ENCODE measurements at regions not wholly inside any gene's neighbourhood (a gene's known extent, or its start where the extent isn't known, plus 50 kb on each side); places are given as distances from the start of the nearest gene placed in this dataset.

DNA sequence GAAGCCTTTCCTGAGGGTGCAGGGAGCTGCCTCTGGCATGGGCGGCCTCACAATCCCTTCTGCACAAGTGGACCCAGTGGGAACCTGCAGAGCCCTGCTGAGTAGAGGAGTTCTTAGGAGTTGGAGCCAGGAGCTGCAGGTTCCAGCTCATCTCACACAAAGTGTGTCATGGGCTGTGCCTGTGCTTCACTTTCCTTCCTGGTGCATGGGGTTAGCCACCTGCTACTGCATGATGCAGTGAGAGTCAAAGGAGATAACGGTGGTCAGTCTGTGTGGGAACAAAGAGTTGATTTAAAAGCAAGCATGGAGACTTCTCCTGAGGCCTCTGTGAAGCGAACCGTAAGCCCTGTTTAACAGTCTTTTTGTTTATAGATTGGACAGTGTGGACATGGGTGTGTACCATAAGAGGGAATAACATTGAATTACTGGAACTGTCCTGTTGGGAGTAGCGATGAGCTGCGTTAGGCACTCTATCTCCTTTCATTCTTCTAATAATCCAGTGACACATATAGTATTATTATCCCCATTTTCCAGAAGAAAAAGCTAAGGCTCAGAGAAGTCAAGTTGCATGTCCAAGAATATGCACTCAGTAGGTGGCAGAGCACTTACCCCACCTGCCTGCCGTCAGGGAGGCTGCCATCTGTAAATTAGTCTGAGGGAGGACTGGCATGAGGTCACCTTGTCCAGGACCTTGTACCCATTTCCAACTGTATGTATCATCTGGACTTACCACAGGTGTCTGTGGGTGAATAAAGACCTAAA lies 68.7 kb upstream of the PRR23C start:
- Histone ChIP-seq H3K9me3 (ENCODE audit: control insufficient read depth, low read depth, low read length) (no peaks in the 10 kb centered on the region), H3K79me1 (ENCODE audit: insufficient read depth, low read depth, low read length, poor library complexity, severe bottlenecking) (no peaks in the 10 kb centered on the region), H3K4me1 (ENCODE audit: insufficient read depth, low read length) (no peaks in the 10 kb centered on the region), H3K9ac (ENCODE audit: extremely low read depth, insufficient read length, low read length) (no peak overlapping the region), H4K5ac (ENCODE audit: insufficient read length, low read depth, low read length) (no peak overlapping the region), H3K23ac (ENCODE audit: insufficient read length, low read depth, low read length) (no peak overlapping the region), H4K91ac (ENCODE audit: insufficient read length, low read depth, low read length) (no peak overlapping the region), H3K27me3 (ENCODE audit: insufficient read depth, low read length) (no peaks in the 10 kb centered on the region), H3T11ph (ENCODE audit: low read length) (no peak overlapping the region), H4K20me1 (ENCODE audit: control insufficient read depth, insufficient read depth, insufficient read length) (no peaks in the 10 kb centered on the region), H3K4me2 (ENCODE audit: insufficient read depth, insufficient read length, low read length) (no peak overlapping the region), H4K8ac (replicated peaks; ENCODE audit: insufficient read length, low read depth, low read length) (no peak overlapping the region), H3K18ac (ENCODE audit: insufficient read length, low read depth, low read length) (no peak overlapping the region), H3K27ac (ENCODE audit: insufficient read length, low read depth, low read length) (no peak overlapping the region), H2BK12ac (ENCODE audit: insufficient read length, low read depth, low read length) (no peak overlapping the region), H3K56ac (ENCODE audit: insufficient read length, low read depth, low read length) (no peak overlapping the region), H2BK5ac (ENCODE audit: insufficient read length, low read length) (no peak overlapping the region), H2AK5ac (ENCODE audit: insufficient read length, low read length) (no peak overlapping the region), H2AFZ (ENCODE audit: low read length) (no peak overlapping the region), H2BK120ac (ENCODE audit: low read depth, low read length, poor library complexity, severe bottlenecking) (no peak overlapping the region), H3K14ac (ENCODE audit: insufficient read depth, low read length) (no peak overlapping the region), H3K79me2 (ENCODE audit: insufficient read depth, low read length) (no peaks in the 10 kb centered on the region), H2BK15ac (ENCODE audit: low read depth, low read length) (no peak overlapping the region), H3K23me2 (ENCODE audit: insufficient read length, low read depth, low read length, poor library complexity, severe bottlenecking) (no peaks in the 10 kb centered on the region), H2BK20ac (ENCODE audit: low read depth, low read length, poor library complexity, severe bottlenecking) (no peak overlapping the region), H3K4ac (ENCODE audit: low read depth, low read length) (no peak overlapping the region)
- TF ChIP-seq, protein P1, sequence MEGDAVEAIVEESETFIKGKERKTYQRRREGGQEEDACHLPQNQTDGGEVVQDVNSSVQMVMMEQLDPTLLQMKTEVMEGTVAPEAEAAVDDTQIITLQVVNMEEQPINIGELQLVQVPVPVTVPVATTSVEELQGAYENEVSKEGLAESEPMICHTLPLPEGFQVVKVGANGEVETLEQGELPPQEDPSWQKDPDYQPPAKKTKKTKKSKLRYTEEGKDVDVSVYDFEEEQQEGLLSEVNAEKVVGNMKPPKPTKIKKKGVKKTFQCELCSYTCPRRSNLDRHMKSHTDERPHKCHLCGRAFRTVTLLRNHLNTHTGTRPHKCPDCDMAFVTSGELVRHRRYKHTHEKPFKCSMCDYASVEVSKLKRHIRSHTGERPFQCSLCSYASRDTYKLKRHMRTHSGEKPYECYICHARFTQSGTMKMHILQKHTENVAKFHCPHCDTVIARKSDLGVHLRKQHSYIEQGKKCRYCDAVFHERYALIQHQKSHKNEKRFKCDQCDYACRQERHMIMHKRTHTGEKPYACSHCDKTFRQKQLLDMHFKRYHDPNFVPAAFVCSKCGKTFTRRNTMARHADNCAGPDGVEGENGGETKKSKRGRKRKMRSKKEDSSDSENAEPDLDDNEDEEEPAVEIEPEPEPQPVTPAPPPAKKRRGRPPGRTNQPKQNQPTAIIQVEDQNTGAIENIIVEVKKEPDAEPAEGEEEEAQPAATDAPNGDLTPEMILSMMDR (conservative IDR thresholded peaks at IDR 0.05) = 0 out of 3 replicates have a peak, but pooled peaks have one; percentile 14
- DNase-seq = peak; percentile 19
- Mint-ChIP-seq H3K27ac (no peak overlapping the region), H3K27me3 (ENCODE audit: low read depth) (peaks cover 34% of the 10 kb centered on the region), H3K36me3 (ENCODE audit: insufficient read depth in 1 of 3, low read depth in 3 of 3) (no peaks in the 10 kb centered on the region), H3K4me3 (no peak overlapping the region), H3K9me3 (no peaks in the 10 kb centered on the region), H3K4me1 (peaks cover 3 to 7% of the 10 kb centered on the region in 2 experiments; a peak in 3 of 4 replicates)
- no CpG with 5 or more reads among the region's 7 CpGs for WGBS (ENCODE audit: extremely low coverage, insufficient read length, low lambda C conversion rate)
